Keratinocyte (primary cell): ENCODE measurements at regions not wholly inside any gene's neighbourhood (a gene's known extent, or its start where the extent isn't known, plus 50 kb on each side); places are given as distances from the start of the nearest gene placed in this dataset.

Source experiments
- DNase-seq: peaks from one replicate; pipeline ENCODE4 v3.0.0-alpha.2; 2011; ENCODE audit warnings: low read depth, missing footprints, low spot score
- FAIRE-seq: peaks from 2 replicates; lab custom pipeline; 2011; peaks lifted over from hg19 to GRCh38; lab: Jason Lieb, UNC
- H2AFZ ChIP-seq: 2 replicates; pipeline ENCODE4 v1.6.0; 2012; ENCODE audit warnings: low read length, control low read depth, inconsistent platforms; ENCODE audit not compliant: control insufficient read depth
- H3K27ac ChIP-seq: 2 replicates; pipeline ENCODE4 v1.5.1; 2011; ENCODE audit warnings: low read length; ENCODE audit not compliant: control insufficient read depth, insufficient read depth
- H3K27me3 ChIP-seq: 3 replicates; pipeline ENCODE4 v1.6.0; 2011; ENCODE audit warnings: low read length; ENCODE audit not compliant: control insufficient read depth, insufficient read depth; ENCODE audit errors: extremely low read depth
- H3K36me3 ChIP-seq, 2 experiments: 2 replicates in 1 of 2; 3 replicates in 1 of 2; pipeline ENCODE4 v1.5.1; 2011; ENCODE audit warnings: low read length in 2 of 2, mild to moderate bottlenecking in 1 of 2; ENCODE audit not compliant: control insufficient read depth in 2 of 2, insufficient read depth in 2 of 2; ENCODE audit errors: extremely low read depth in 1 of 2
- H3K4me1 ChIP-seq: 3 replicates; pipeline ENCODE4 v1.5.1; 2011; ENCODE audit warnings: low read length; ENCODE audit not compliant: control insufficient read depth, insufficient read depth; ENCODE audit errors: extremely low read depth
- H3K4me2 ChIP-seq: 3 replicates; pipeline ENCODE4 v1.6.0; 2011; ENCODE audit warnings: low read depth, low read length; ENCODE audit not compliant: control insufficient read depth, insufficient read depth; ENCODE audit errors: extremely low read depth
- H3K4me3 ChIP-seq, 3 experiments: fragments of 200-600 bp in 1 of 3; sonication (generic) in 1 of 3; 2 replicates in 2 of 3; 3 replicates in 1 of 3; pipeline ENCODE4 v1.5.1; 2011 to 2016; ENCODE audit warnings: low read length in 3 of 3, mild to moderate bottlenecking in 3 of 3, control low read depth in 2 of 3, inconsistent platforms in 1 of 3, low read depth in 1 of 3, mixed read lengths in 1 of 3, mixed run types in 1 of 3, moderate library complexity in 1 of 3; ENCODE audit not compliant: control insufficient read depth in 2 of 3, insufficient read depth in 2 of 3; ENCODE audit errors: extremely low read depth in 1 of 3
- H3K79me2 ChIP-seq: 2 replicates; pipeline ENCODE4 v1.6.0; 2012; ENCODE audit warnings: low read length; ENCODE audit not compliant: control insufficient read depth, insufficient read depth
- H3K9ac ChIP-seq: 3 replicates; pipeline ENCODE4 v1.6.0; 2011; ENCODE audit warnings: low read length; ENCODE audit not compliant: control insufficient read depth, insufficient read depth; ENCODE audit errors: extremely low read depth
- H3K9me1 ChIP-seq: 3 replicates; pipeline ENCODE4 v1.6.0; 2011; ENCODE audit warnings: low read length; ENCODE audit not compliant: control insufficient read depth, insufficient read depth; ENCODE audit errors: extremely low read depth
- H3K9me3 ChIP-seq: 2 replicates; pipeline ENCODE4 v1.5.1; 2012; ENCODE audit warnings: low read depth, low read length; ENCODE audit not compliant: control insufficient read depth
- H4K20me1 ChIP-seq: 3 replicates; pipeline ENCODE4 v1.6.0; 2011; ENCODE audit warnings: low read length; ENCODE audit not compliant: control insufficient read depth, insufficient read depth; ENCODE audit errors: extremely low read depth
- EZH2 ChIP-seq: IDR thresholded peaks from one replicate; pipeline ENCODE4 v1.6.1; 2012; ENCODE audit warnings: inconsistent platforms, mild to moderate bottlenecking, low read length, moderate library complexity
- dilution Hi-C: fragments of 300-500 bp; cut with MboI; formaldehyde crosslinking; loops from one replicate; pipeline ENCODE4 v1.7.0; 2020; ENCODE audit warnings: low sequenced_read_pairs; ENCODE audit not compliant: extremely low pct_ligation_motif_present
- TF ChIP-seq, protein P1 (sequence below), 3 experiments: IDR thresholded peaks in 1 of 3; conservative IDR thresholded peaks in 1 of 3; optimal IDR thresholded peaks in 1 of 3; 2 replicates in 2 of 3; 3 replicates in 1 of 3; pipeline versions ENCODE3 to v1.5.1; 2011; ENCODE audit warnings: low read length in 3 of 3, mild to moderate bottlenecking in 3 of 3, moderate library complexity in 2 of 3, control low read depth in 1 of 3, inconsistent platforms in 1 of 3; ENCODE audit not compliant: insufficient read depth in 2 of 3; ENCODE audit errors: extremely low read depth in 1 of 3

DNA sequence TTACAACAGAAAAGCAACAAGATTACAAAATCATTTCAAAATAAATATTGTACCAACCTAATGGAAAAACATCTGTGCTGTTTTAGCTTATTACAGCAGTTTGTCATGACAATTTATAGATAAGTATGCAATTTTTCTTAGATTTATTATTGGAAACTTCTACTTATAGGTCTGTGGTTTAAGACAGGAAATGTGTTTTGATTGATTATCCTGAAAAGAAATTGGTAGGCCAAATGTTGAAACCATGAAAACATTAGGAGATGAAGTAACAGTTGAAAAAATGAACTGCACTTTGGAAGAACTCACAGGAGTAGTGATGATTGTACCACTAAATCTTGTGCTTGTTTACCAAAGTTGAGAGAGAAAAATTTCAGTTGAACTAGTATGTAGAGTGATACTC is 162.2 kb upstream of the GIMD1 start:
- Histone ChIP-seq H3K36me3 (no peaks in the 10 kb centered on the region), H3K27ac (peak overlapping the region; percentile 3), H3K79me2 (no peaks in the 10 kb centered on the region), H3K4me3 (no peak overlapping the region), H3K9me3 (no peaks in the 10 kb centered on the region), H3K27me3 (no peaks in the 10 kb centered on the region), H3K4me1 (peaks cover 19% of the 10 kb centered on the region), H2AFZ (peak overlapping the region; percentile 48), H4K20me1 (no peaks in the 10 kb centered on the region), H3K9me1 (no peaks in the 10 kb centered on the region), H3K9ac (no peak overlapping the region), H3K4me2 (no peak overlapping the region)
- no peak for DNase-seq
- FAIRE-seq, result no peak
- dilution Hi-C loops, result no loop called here
- TF ChIP-seq EZH2, result no peak
- TF ChIP-seq, protein P1, sequence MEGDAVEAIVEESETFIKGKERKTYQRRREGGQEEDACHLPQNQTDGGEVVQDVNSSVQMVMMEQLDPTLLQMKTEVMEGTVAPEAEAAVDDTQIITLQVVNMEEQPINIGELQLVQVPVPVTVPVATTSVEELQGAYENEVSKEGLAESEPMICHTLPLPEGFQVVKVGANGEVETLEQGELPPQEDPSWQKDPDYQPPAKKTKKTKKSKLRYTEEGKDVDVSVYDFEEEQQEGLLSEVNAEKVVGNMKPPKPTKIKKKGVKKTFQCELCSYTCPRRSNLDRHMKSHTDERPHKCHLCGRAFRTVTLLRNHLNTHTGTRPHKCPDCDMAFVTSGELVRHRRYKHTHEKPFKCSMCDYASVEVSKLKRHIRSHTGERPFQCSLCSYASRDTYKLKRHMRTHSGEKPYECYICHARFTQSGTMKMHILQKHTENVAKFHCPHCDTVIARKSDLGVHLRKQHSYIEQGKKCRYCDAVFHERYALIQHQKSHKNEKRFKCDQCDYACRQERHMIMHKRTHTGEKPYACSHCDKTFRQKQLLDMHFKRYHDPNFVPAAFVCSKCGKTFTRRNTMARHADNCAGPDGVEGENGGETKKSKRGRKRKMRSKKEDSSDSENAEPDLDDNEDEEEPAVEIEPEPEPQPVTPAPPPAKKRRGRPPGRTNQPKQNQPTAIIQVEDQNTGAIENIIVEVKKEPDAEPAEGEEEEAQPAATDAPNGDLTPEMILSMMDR (optimal IDR thresholded peaks at IDR 0.05 in 1 of 3, IDR thresholded peaks at IDR 0.05 in 1 of 3, conservative IDR thresholded peaks at IDR 0.05 in 1 of 3; ENCODE audit: extremely low read depth in 1 of 3, insufficient read depth in 2 of 3, low read length in 3 of 3), result no peak

DNA sequence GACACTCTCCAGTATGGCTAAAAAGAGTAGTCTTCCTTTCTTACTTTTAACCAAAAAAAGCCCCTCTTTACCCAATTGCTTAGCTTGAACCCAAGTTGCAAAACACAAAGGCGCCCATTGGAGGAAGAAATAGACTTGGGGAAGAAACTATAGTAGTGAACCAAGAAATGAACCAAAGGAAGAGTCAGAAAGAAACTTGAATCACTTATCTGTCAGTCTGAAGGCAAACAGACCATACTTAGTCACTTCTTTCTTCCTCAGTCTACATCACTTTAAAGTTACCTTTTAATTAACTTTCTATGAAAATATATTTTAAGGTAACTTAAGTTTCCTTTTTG is 161.4 kb upstream of the GIMD1 start:
- TF ChIP-seq EZH2, result no peak
- TF ChIP-seq, protein P1 (optimal IDR thresholded peaks at IDR 0.05 in 1 of 3, IDR thresholded peaks at IDR 0.05 in 1 of 3, conservative IDR thresholded peaks at IDR 0.05 in 1 of 3; ENCODE audit: extremely low read depth in 1 of 3, insufficient read depth in 2 of 3, low read length in 3 of 3), result no peak
- Histone ChIP-seq H3K36me3 (no peaks in the 10 kb centered on the region), H3K4me2 (peak overlapping the region; percentile 64), H3K27me3 (no peaks in the 10 kb centered on the region), H2AFZ (peak overlapping the region; percentile 87), H3K4me1 (peaks cover 19% of the 10 kb centered on the region), H3K9ac (peak overlapping the region; percentile 44), H3K27ac (peak overlapping the region; percentile 77), H3K9me3 (no peaks in the 10 kb centered on the region), H4K20me1 (no peaks in the 10 kb centered on the region), H3K4me3 (peak overlapping the region in 1 of 3 experiments; percentile 49), H3K79me2 (no peaks in the 10 kb centered on the region), H3K9me1 (no peaks in the 10 kb centered on the region)
- DNase-seq (no peak), FAIRE-seq (peak; percentile 20)
- dilution Hi-C loops, result no loop called here
